Keratinocyte (primary cell): ENCODE measurements at regions not wholly inside any gene's neighbourhood (a gene's known extent, or its start where the extent isn't known, plus 50 kb on each side); places are given as distances from the start of the nearest gene placed in this dataset.

ENCODE experiments used
- EZH2 ChIP-seq: IDR thresholded peaks from one replicate; pipeline ENCODE4 v1.6.1; 2012; ENCODE audit warnings: inconsistent platforms, mild to moderate bottlenecking, low read length, moderate library complexity
- TF ChIP-seq, protein P1 (sequence below), 3 experiments: IDR thresholded peaks in 1 of 3; conservative IDR thresholded peaks in 1 of 3; optimal IDR thresholded peaks in 1 of 3; 2 replicates in 2 of 3; 3 replicates in 1 of 3; pipeline versions ENCODE3 to v1.5.1; 2011; ENCODE audit warnings: low read length in 3 of 3, mild to moderate bottlenecking in 3 of 3, moderate library complexity in 2 of 3, control low read depth in 1 of 3, inconsistent platforms in 1 of 3; ENCODE audit not compliant: insufficient read depth in 2 of 3; ENCODE audit errors: extremely low read depth in 1 of 3

DNA sequence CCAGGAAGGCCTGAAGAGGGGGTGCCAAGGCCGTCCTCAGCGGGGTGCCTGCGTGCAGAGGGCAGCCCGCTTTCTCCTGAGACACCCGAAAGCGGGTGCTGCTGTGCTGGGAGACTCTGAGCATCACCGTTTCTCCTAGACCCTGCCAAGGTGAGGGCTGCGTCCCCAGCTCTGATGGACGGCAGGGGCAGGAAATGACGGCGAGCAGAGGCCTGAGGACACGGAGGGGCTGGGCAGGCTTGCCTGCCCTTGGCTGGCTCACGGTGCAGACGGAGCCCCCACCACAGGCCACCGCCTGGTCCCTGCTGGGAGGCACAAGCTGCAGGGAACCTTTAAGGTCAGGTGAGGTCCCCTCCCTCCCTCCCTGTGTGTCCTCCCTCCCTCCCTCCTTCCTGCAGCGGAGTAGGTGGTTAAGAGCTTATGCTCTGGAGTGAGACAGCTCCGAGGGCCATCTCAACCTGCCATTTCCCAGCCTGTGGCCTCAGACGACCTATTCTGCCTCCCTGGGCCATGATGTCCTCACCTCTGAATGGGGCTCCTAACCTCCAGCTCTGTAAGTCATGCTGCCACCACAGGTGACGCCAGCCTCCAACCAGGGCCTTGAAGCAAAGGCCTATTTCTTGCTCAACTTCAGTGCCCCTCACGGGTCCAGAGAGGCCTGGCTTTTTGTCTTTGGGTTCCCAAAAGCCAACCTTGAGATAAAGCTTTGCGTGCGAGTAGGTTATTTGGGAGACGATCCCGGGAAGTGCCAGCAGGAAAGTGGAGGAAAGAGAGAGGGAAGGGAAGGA, 54.2 kb upstream of the GRPEL1 start:
- TF ChIP-seq, protein P1, sequence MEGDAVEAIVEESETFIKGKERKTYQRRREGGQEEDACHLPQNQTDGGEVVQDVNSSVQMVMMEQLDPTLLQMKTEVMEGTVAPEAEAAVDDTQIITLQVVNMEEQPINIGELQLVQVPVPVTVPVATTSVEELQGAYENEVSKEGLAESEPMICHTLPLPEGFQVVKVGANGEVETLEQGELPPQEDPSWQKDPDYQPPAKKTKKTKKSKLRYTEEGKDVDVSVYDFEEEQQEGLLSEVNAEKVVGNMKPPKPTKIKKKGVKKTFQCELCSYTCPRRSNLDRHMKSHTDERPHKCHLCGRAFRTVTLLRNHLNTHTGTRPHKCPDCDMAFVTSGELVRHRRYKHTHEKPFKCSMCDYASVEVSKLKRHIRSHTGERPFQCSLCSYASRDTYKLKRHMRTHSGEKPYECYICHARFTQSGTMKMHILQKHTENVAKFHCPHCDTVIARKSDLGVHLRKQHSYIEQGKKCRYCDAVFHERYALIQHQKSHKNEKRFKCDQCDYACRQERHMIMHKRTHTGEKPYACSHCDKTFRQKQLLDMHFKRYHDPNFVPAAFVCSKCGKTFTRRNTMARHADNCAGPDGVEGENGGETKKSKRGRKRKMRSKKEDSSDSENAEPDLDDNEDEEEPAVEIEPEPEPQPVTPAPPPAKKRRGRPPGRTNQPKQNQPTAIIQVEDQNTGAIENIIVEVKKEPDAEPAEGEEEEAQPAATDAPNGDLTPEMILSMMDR (optimal IDR thresholded peaks at IDR 0.05 in 1 of 3, IDR thresholded peaks at IDR 0.05 in 1 of 3, conservative IDR thresholded peaks at IDR 0.05 in 1 of 3; ENCODE audit: extremely low read depth in 1 of 3, insufficient read depth in 2 of 3, low read length in 3 of 3) = no peak
- TF ChIP-seq EZH2 = no peak
